ENCODE measurements at regions not wholly inside any gene's neighbourhood (a gene's known extent, or its start where the extent isn't known, plus 50 kb on each side); places are given as distances from the start of the nearest gene placed in this dataset.

GRCh38 chr3:34260271-34261000 lies 462.0 kb downstream of the PDCD6IP start:
- DNase-seq, result peak; percentile 56

DNA sequence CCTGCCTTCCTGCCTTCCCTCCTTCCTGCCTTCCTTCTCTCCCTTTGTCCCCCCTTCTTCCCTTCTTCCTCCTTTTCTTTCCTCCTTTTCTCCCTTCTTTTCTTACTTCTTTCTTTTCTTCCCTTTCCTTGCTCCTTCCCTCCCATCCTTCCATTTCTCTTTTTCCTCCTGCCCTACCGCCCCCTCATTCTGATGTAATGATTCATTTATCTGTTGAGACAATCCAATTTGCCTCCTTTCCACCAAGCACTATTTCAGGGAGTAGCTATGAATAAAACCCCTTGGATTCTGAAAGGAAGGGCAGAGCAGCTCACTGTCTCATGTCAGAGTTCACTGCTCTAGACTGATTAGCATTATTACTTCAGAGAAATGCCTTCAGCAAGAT lies 462.6 kb downstream of the PDCD6IP start:
- no peak for DNase-seq

DNA sequence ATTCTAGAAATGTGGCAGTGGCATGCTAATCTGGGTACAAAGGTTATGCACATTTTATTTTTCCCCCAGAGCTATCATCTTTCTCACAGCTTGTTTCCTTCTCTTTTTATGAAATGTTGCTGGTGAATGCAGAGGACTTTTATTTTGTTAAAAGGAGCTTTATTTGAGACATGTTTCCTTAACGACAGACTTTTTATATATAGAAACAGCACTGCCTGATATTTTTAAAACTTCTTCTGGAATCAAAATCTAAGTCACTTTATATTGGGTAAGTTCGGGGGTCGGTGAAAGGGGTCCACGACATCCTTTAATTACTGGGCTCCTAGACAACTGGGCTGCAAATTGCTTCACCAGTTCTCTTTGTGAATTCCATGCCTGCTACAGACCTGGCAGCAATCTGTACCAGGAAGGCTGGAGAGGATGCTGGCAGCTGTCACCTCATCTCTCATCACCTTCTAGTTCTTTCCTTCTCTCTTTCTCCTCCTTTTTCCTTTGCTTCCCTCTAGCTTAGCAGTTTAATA lies 464.7 kb downstream of the PDCD6IP start:
- DNase-seq, result peak; percentile 52

DNA sequence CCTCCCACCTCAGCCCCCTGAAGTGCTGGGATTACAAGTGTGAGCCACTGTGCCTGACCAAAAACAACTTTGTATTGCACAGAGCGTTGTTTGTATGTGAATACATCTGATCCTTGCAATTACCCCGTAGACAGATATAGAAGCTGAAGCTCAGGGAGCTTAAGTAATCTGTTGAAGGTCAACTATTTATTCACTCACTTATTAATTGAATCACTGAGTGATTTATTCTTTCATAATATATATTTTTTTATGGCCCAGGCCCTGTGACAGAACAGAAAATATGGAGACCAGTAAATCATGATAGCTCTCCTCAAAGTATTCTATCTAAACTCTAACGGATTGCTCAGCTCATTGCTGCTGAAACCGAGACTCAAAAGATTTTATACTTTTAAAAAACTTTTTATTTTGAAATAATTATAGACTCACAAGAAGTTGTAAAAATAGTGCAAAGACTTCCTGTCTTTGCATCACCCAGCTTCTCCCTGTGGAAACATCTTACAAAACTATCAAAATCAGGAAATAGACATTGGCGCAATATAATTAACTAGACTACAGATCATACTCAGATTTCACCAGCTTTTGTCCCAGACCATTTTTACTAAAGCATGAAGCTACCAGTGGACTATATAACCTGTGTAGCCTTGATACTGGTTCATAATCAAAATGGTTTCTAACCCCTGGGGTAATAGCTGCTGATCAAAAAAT lies 466.1 kb downstream of the PDCD6IP start:
- DNase-seq, result no peak

- no peak for DNase-seq
Observed at GRCh38 chr3:34267088-34267487, 468.7 kb downstream of the PDCD6IP start.

- no peak for DNase-seq
Observed at GRCh38 chr3:34268032-34268709, 469.7 kb downstream of the PDCD6IP start.

- no peak for DNase-seq
Observed at GRCh38 chr3:34275811-34276210, 477.4 kb downstream of the PDCD6IP start.

GRCh38 chr3:34276342-34276741 lies 477.9 kb downstream of the PDCD6IP start:
- DNase-seq, result no peak

- DNase-seq, result no peak
Observed at GRCh38 chr3:34277110-34277509, 478.7 kb downstream of the PDCD6IP start.

DNA sequence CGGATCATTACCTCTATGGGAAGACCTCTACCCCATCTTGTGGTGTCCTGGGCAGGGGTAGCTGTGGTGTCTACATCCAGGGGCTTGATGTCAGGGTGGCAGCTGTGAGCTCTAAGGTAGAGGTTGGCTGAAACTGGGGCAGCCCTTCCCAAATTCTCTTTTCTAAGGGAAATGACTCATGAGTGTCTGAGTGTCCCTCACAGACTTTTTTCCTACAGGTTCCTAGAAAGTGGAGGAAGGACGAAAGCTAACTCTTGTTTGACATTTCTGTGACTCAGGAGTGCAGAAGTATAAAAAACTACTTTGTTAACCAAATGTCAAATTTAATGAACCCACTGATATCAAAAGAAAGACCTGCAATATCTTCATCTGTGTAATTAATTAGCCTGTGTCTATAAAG lies 481.5 kb downstream of the PDCD6IP start:
- DNase-seq, result no peak

- no peak for DNase-seq
Observed at GRCh38 chr3:34283751-34284150, 485.3 kb downstream of the PDCD6IP start.

DNA sequence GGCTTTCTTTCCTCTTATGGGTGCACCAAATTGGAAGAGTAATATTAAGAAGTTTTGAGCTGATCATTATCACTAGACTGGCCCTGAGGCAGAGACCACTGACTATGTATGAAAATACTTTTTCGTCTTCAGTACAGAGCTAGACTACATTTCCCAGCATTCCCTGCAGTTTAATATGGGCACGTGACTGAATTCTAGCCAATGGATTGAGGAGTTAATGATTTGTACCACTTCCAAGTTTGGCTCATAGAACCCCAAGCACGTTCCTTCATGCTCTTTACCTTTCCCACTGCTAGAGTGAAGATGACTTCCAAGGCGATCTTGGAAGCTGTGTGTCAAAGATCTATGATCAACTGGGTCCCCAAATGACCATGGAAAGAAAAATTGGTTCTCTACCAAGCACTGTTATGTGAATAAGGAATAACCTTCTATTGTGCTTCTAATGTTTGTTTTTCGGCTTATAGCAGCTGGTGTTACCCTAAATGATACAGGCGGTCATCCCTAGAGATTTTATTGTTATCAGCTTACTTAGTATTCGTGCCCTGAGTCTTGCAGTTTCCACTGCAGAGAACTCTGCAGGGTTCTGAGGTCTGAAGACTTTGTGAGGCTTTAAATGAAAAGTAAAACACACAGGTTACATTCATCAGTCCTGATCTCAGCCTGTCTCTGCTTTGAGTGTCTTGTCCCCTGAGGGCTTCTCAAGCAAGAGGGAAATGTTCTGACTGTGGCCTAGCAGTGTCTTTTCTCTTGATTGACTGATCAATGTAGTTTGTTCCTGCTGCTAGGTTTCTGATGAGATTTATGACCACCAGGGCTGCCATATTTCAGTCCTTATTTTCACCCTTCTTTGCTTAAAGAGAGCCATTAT lies 486.8 kb downstream of the PDCD6IP start:
- DNase-seq, result no peak

DNA sequence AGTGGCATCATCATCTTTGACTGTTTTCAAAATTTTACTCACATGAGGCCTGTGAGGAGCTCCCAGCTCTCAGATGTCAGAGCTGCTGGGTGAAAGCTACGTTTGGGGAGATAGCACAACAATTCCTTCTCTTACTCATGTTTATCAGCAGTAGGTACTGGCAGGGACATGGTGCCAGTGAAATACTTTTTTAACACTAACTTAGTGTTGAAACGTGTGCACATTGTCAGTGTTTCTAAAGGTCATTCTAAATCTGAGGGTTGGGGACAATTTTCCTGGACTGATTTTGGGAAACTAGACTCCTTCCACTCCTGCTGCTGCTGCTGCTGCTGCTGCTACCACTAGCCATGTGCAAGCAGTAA lies 487.4 kb downstream of the PDCD6IP start:
- no peak for DNase-seq

DNA sequence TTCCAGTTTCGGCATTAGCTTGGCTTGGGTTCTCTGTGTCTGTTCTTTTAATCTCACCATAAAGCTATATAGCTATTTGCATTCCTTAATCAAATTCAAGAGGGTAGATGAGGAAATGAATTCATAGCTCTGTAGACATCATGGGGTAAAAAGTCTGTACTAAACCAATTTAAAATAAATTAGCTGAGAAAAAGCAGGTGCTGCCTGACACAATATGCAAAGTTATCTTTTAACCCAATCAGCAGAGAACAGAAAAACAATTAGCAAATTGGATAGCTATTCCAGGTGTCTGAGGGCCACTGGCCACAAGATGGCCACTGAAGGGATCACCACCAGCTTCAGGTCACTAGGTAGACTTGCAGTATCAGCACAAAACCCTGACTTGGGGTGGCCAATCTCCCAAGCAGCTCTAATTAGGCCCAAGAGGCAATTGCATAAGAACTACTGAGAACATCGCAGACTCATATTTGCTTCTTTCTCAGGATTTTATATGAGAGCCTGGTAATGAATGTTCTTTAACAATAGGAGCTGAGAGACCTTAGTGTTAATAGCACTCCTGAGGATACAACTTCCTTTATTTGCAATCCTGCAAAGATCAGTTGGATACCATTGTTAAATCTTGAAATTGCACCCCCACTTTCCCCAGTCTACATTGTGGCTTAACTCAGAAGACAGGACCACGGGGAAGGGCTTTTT lies 494.3 kb downstream of the PDCD6IP start:
- no peak for DNase-seq

- no peak for DNase-seq
Observed at GRCh38 chr3:34294240-34294639, 495.8 kb downstream of the PDCD6IP start.

GRCh38 chr3:34296796-34297195 lies 498.4 kb downstream of the PDCD6IP start:
- DNase-seq, result no peak

DNA sequence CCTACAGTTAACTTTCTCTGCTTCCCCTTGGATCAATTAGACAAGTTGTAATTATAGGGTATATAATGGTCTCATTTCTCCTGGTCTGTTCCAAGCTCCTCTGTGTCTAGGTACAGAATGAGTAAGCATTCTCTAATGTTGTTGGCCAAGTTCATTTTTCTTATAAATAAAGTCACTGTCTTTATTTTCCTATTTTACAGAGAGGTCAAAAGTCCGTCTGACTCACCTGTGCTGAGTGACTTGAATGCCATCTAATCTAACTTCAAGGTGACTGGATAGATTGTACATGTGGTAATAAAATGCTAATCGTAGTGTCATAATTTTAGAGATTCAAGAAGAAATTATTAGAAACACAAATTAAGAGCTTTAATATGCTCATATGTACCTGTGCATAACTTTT lies 500.2 kb downstream of the PDCD6IP start:
- no peak for DNase-seq

- DNase-seq, result no peak
Observed at GRCh38 chr3:34300621-34301020, 502.2 kb downstream of the PDCD6IP start.

DNA sequence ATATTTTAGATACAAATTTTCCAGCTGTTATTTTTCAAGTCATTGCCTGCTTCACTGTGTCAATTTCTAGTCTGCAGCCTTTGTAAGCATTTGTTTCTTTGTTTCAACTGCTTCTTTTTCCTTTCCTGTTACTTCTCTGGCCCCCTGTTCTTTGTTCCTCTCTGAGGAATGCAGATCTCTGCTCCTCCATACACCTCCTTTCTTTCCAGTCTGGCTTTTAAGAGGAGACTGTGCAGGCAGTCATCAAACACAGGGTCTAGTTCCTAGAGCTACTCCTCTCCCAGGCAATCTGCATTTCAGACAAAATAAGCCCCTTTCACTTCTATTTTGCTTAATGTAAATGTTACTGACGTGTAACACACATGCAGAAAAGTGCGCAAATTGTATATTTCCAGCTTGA lies 502.9 kb downstream of the PDCD6IP start:
- DNase-seq, result no peak

DNA sequence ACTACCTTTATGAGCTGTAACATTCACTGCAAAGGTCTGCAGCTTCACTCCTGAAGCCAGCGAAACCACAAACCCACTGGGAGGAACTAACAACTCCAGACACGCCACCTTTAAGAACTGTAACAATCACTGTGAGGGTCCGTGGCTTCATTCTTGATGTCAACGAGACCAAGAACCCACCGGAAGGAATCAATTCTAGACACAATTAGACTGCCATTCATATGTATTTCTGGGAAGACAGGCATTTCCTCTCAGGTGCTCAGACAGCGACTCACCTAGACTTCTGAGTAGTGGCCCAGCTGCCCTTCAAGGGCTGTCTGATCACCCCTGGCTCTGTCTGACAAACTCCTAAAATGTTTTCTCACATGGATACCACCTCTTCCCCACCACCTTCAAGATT lies 506.8 kb downstream of the PDCD6IP start:
- no peak for DNase-seq

GRCh38 chr3:34312684-34313083 lies 514.3 kb downstream of the PDCD6IP start:
- DNase-seq, result no peak

GRCh38 chr3:34319881-34320280 lies 521.5 kb downstream of the PDCD6IP start:
- peak; percentile 34 for DNase-seq

Data from left hindlimb (tissue), 1 donor.